Activated naive CD8-positive, alpha-beta T cell treated with anti-CD3 and anti-CD28 coated beads, Interleukin-2, amount 10 ng/mL, durations not matched to agents 7 days and 5 days (primary cell): ENCODE measurements at regions not wholly inside any gene's neighbourhood (a gene's known extent, or its start where the extent isn't known, plus 50 kb on each side); places are given as distances from the start of the nearest gene placed in this dataset.
"Not testable (repeated sequence)": the region's sequence is repeated elsewhere in the genome, so short reads cannot be mapped to it uniquely, and the experiment has no call there.

Source experiments
- ATAC-seq: fragments of 150-1000 bp; cut with Tn5 transposase; one replicate; pipeline ENCODE4 v1.10.0; 2021; ENCODE audit warnings: low read depth, moderate library complexity
- POLR2A ChIA-PET: fragments of 350-600 bp; sonication (Branson Sonifier 250); formaldehyde crosslinking; loops from one replicate; lab custom pipeline; 2021; ENCODE audit warnings: antibody characterized with exemption; lab: Charles Lee
- DNase-seq: peaks from one replicate; pipeline ENCODE4 v3.0.0; 2021
- H3K27ac Mint-ChIP-seq: one replicate; pipeline ENCODE4 v1.8.0; 2022; ENCODE audit warnings: mild to moderate bottlenecking, mixed read lengths
- H3K27me3 Mint-ChIP-seq: one replicate; pipeline ENCODE4 v1.8.0; 2022; ENCODE audit warnings: mild to moderate bottlenecking, moderate library complexity, mixed read lengths
- H3K36me3 Mint-ChIP-seq: one replicate; pipeline ENCODE4 v1.8.0; 2021; ENCODE audit warnings: mild to moderate bottlenecking, mixed read lengths
- H3K4me1 Mint-ChIP-seq: one replicate; pipeline ENCODE4 v1.8.0; 2021; ENCODE audit warnings: mixed read lengths
- H3K4me3 Mint-ChIP-seq: one replicate; pipeline ENCODE4 v1.8.0; 2022; ENCODE audit warnings: mild to moderate bottlenecking, moderate library complexity, mixed read lengths
- H3K9me3 Mint-ChIP-seq: one replicate; pipeline ENCODE4 v1.8.0; 2021; ENCODE audit warnings: mixed read lengths

GRCh38 chr13:54536112-54536511 is 1507.5 kb downstream of the OLFM4 start:
- H3K4me1 Mint-ChIP-seq = no peaks in the 10 kb centered on the region
- ATAC-seq (no peak), DNase-seq (no peak)
- POLR2A ChIA-PET = no interaction called here
- H3K4me3 Mint-ChIP-seq = no peak overlapping the region
- H3K27ac Mint-ChIP-seq = no peak overlapping the region
- H3K27me3 Mint-ChIP-seq = no peaks in the 10 kb centered on the region
- peaks cover 3% of the 10 kb centered on the region for H3K9me3 Mint-ChIP-seq
- no peaks in the 10 kb centered on the region for H3K36me3 Mint-ChIP-seq

- Mint-ChIP-seq H3K27me3 (no peaks in the 10 kb centered on the region), H3K4me1 (no peaks in the 10 kb centered on the region), H3K36me3 (no peaks in the 10 kb centered on the region), H3K4me3 (no peak overlapping the region), H3K27ac (no peak overlapping the region), H3K9me3 (peaks cover 2% of the 10 kb centered on the region)
- ATAC-seq = no peak
- POLR2A ChIA-PET = no interaction called here
- no peak for DNase-seq
Observed at GRCh38 chr13:54563286-54563685, 1534.7 kb downstream of the OLFM4 start.

- H3K27me3 Mint-ChIP-seq, H3K4me1 Mint-ChIP-seq, ATAC-seq, H3K36me3 Mint-ChIP-seq, DNase-seq, POLR2A ChIA-PET, H3K27ac Mint-ChIP-seq, H3K4me3 Mint-ChIP-seq: not testable (repeated sequence)
- peaks cover 11% of the 10 kb centered on the region for H3K9me3 Mint-ChIP-seq
Observed at GRCh38 chr13:54572037-54572436, 1543.4 kb downstream of the OLFM4 start.

GRCh38 chr13:54573186-54573585 is 1544.6 kb downstream of the OLFM4 start:
- no peak overlapping the region for H3K27ac Mint-ChIP-seq
- ATAC-seq (no peak), DNase-seq (no peak)
- no peaks in the 10 kb centered on the region for H3K36me3 Mint-ChIP-seq
- no peaks in the 10 kb centered on the region for H3K4me1 Mint-ChIP-seq
- H3K4me3 Mint-ChIP-seq = no peak overlapping the region
- H3K27me3 Mint-ChIP-seq = no peaks in the 10 kb centered on the region
- peaks cover 11% of the 10 kb centered on the region for H3K9me3 Mint-ChIP-seq
- POLR2A ChIA-PET = no interaction called here

- POLR2A ChIA-PET = no interaction called here
- Mint-ChIP-seq H3K27ac (no peak overlapping the region), H3K27me3 (no peaks in the 10 kb centered on the region), H3K4me1 (no peaks in the 10 kb centered on the region), H3K9me3 (peaks cover 11% of the 10 kb centered on the region), H3K36me3 (no peaks in the 10 kb centered on the region), H3K4me3 (no peak overlapping the region)
- DNase-seq (no peak), ATAC-seq (no peak)
Observed at GRCh38 chr13:54574791-54575190, 1546.2 kb downstream of the OLFM4 start.

GRCh38 chr13:54591540-54591939 is 1562.9 kb downstream of the OLFM4 start:
- no peak overlapping the region for H3K4me3 Mint-ChIP-seq
- no peak overlapping the region for H3K27ac Mint-ChIP-seq
- POLR2A ChIA-PET = no interaction called here
- H3K4me1 Mint-ChIP-seq = no peaks in the 10 kb centered on the region
- ATAC-seq (no peak), DNase-seq (no peak)
- no peaks in the 10 kb centered on the region for H3K36me3 Mint-ChIP-seq
- H3K9me3 Mint-ChIP-seq = peaks cover 3% of the 10 kb centered on the region
- H3K27me3 Mint-ChIP-seq = no peaks in the 10 kb centered on the region

- POLR2A ChIA-PET = no interaction called here
- Mint-ChIP-seq H3K4me1 (no peaks in the 10 kb centered on the region), H3K27ac (no peak overlapping the region), H3K9me3 (peaks cover 3% of the 10 kb centered on the region), H3K4me3 (no peak overlapping the region), H3K36me3 (no peaks in the 10 kb centered on the region), H3K27me3 (no peaks in the 10 kb centered on the region)
- DNase-seq = no peak
- no peak for ATAC-seq
Observed at GRCh38 chr13:54592201-54592600, 1563.6 kb downstream of the OLFM4 start.

GRCh38 chr13:54593504-54593903 is 1564.9 kb downstream of the OLFM4 start:
- H3K4me1 Mint-ChIP-seq = no peaks in the 10 kb centered on the region
- ATAC-seq (no peak), DNase-seq (no peak)
- no peak overlapping the region for H3K27ac Mint-ChIP-seq
- peaks cover 3% of the 10 kb centered on the region for H3K9me3 Mint-ChIP-seq
- H3K27me3 Mint-ChIP-seq = no peaks in the 10 kb centered on the region
- POLR2A ChIA-PET = no interaction called here
- no peaks in the 10 kb centered on the region for H3K36me3 Mint-ChIP-seq
- no peak overlapping the region for H3K4me3 Mint-ChIP-seq

- POLR2A ChIA-PET = no interaction called here
- no peak for ATAC-seq
- H3K27me3 Mint-ChIP-seq = no peaks in the 10 kb centered on the region
- H3K27ac Mint-ChIP-seq = no peak overlapping the region
- H3K4me1 Mint-ChIP-seq = no peaks in the 10 kb centered on the region
- peaks cover 5% of the 10 kb centered on the region for H3K9me3 Mint-ChIP-seq
- no peak for DNase-seq
- H3K4me3 Mint-ChIP-seq = no peak overlapping the region
- no peaks in the 10 kb centered on the region for H3K36me3 Mint-ChIP-seq
Observed at GRCh38 chr13:54597540-54598088, 1569.0 kb downstream of the OLFM4 start.

GRCh38 chr13:54599413-54599812 is 1570.8 kb downstream of the OLFM4 start:
- H3K27ac Mint-ChIP-seq = no peak overlapping the region

GRCh38 chr13:54606944-54607343 is 1578.3 kb downstream of the OLFM4 start:
- no peaks in the 10 kb centered on the region for H3K36me3 Mint-ChIP-seq
- DNase-seq = no peak
- H3K27ac Mint-ChIP-seq = no peak overlapping the region
- POLR2A ChIA-PET = no interaction called here
- peaks cover 12% of the 10 kb centered on the region for H3K9me3 Mint-ChIP-seq
- no peak overlapping the region for H3K4me3 Mint-ChIP-seq
- H3K27me3 Mint-ChIP-seq = no peaks in the 10 kb centered on the region
- H3K4me1 Mint-ChIP-seq = no peaks in the 10 kb centered on the region
- no peak for ATAC-seq

More at GRCh38 chr13:54599413-54599812, 1570.8 kb downstream of the OLFM4 start:
- Mint-ChIP-seq H3K4me3 (no peak overlapping the region), H3K9me3 (peaks cover 6% of the 10 kb centered on the region), H3K27me3 (no peaks in the 10 kb centered on the region), H3K36me3 (no peaks in the 10 kb centered on the region), H3K4me1 (no peaks in the 10 kb centered on the region)
- POLR2A ChIA-PET = no interaction called here
- no peak for DNase-seq
- ATAC-seq = no peak

GRCh38 chr13:54607421-54607820 is 1578.8 kb downstream of the OLFM4 start:
- H3K9me3 Mint-ChIP-seq = peaks cover 12% of the 10 kb centered on the region
- H3K27ac Mint-ChIP-seq = no peak overlapping the region
- POLR2A ChIA-PET = no interaction called here
- ATAC-seq (no peak), DNase-seq (no peak)
- no peaks in the 10 kb centered on the region for H3K27me3 Mint-ChIP-seq
- H3K4me3 Mint-ChIP-seq = no peak overlapping the region
- no peaks in the 10 kb centered on the region for H3K4me1 Mint-ChIP-seq
- H3K36me3 Mint-ChIP-seq = no peaks in the 10 kb centered on the region

GRCh38 chr13:54611390-54611789 is 1582.8 kb downstream of the OLFM4 start:
- no peak for ATAC-seq
- POLR2A ChIA-PET = no interaction called here
- H3K4me3 Mint-ChIP-seq = no peak overlapping the region
- H3K4me1 Mint-ChIP-seq = no peaks in the 10 kb centered on the region
- no peaks in the 10 kb centered on the region for H3K27me3 Mint-ChIP-seq
- no peaks in the 10 kb centered on the region for H3K36me3 Mint-ChIP-seq
- H3K27ac Mint-ChIP-seq = no peak overlapping the region
- DNase-seq = no peak
- peaks cover 11% of the 10 kb centered on the region for H3K9me3 Mint-ChIP-seq

GRCh38 chr13:54614726-54615125 is 1586.1 kb downstream of the OLFM4 start:
- no peak for ATAC-seq
- no peaks in the 10 kb centered on the region for H3K36me3 Mint-ChIP-seq
- H3K27me3 Mint-ChIP-seq = no peaks in the 10 kb centered on the region
- no peak overlapping the region for H3K4me3 Mint-ChIP-seq
- H3K9me3 Mint-ChIP-seq = peaks cover 13% of the 10 kb centered on the region
- no peak overlapping the region for H3K27ac Mint-ChIP-seq
- POLR2A ChIA-PET = no interaction called here
- no peaks in the 10 kb centered on the region for H3K4me1 Mint-ChIP-seq
- DNase-seq = no peak

GRCh38 chr13:54626504-54626903 is 1597.9 kb downstream of the OLFM4 start:
- H3K4me1 Mint-ChIP-seq, H3K4me3 Mint-ChIP-seq, H3K27ac Mint-ChIP-seq, H3K36me3 Mint-ChIP-seq, H3K9me3 Mint-ChIP-seq, H3K27me3 Mint-ChIP-seq, DNase-seq, POLR2A ChIA-PET, ATAC-seq: not testable (repeated sequence)
